Esophagus muscularis mucosa (tissue), 4 donors: ENCODE measurements at regions not wholly inside any gene's neighbourhood (a gene's known extent, or its start where the extent isn't known, plus 50 kb on each side); places are given as distances from the start of the nearest gene placed in this dataset.

Experiments used
- DNase-seq: peaks from one replicate; pipeline ENCODE4 v3.0.0-alpha.2; 2017; ENCODE audit errors: extremely low spot score
- H3K27ac ChIP-seq, 4 donors: fragments of 200-600 bp; sonication (generic); replicated peaks in 1 of 4; 1 replicate in 3 of 4; 2 replicates in 1 of 4; pipeline ENCODE4 v1.5.1; 2016 to 2019; ENCODE audit warnings: mild to moderate bottlenecking in 1 of 4
- H3K27me3 ChIP-seq, 4 donors: fragments of 200-600 bp; sonication (generic); one replicate each; pipeline versions ENCODE4 v1.5.1 to v1.6.0; 2016 to 2019
- H3K36me3 ChIP-seq, 4 donors: fragments of 200-600 bp; sonication (generic); one replicate each; pipeline ENCODE4 v1.5.1; 2016 to 2019
- H3K4me1 ChIP-seq, 4 donors: fragments of 200-600 bp; sonication (generic); one replicate each; pipeline ENCODE4 v1.5.1; 2016 to 2019
- H3K4me3 ChIP-seq, 4 donors: fragments of 200-600 bp; sonication (generic); 1 replicate in 2 of 4; 2 replicates in 2 of 4; pipeline ENCODE4 v1.5.1; 2016 to 2019; ENCODE audit warnings: mild to moderate bottlenecking in 4 of 4, moderate library complexity in 1 of 4
- H3K9me3 ChIP-seq, 4 donors: fragments of 200-600 bp; sonication (generic); 1 replicate in 3 of 4; 2 replicates in 1 of 4; pipeline ENCODE4 v1.5.1; 2016 to 2019
- EP300 ChIP-seq: sonication (generic); formaldehyde crosslinking; IDR thresholded peaks from one replicate; pipeline ENCODE4 v1.6.1; 2017; ENCODE audit warnings: antibody characterized with exemption
- POLR2A ChIP-seq: fragments of 450-650 bp; IDR thresholded peaks from one replicate; pipeline ENCODE4 v1.6.1; 2017; ENCODE audit warnings: antibody characterized with exemption, moderate library complexity, mild to moderate bottlenecking, low read depth
- POLR2AphosphoS5 ChIP-seq, 2 donors: sonication (generic); formaldehyde crosslinking; IDR thresholded peaks; one replicate each; pipeline ENCODE4 v1.6.1; 2017; ENCODE audit warnings: antibody characterized with exemption in 2 of 2
- WGBS: methylation state at CpG from one replicate; pipeline ENCODE4 v1.1.5; 2018; 5-methylcytosine and 5-hydroxymethylcytosine counted together
- intact Hi-C: fragments of 100-400 bp; cut with DNase I; formaldehyde crosslinking; loops from one replicate; pipeline ENCODE4 v1.15.1; 2023
- TF ChIP-seq, protein P1 (sequence below), 3 experiments: fragments of 200-600 bp in 2 of 3; fragments of 450-650 bp in 1 of 3; sonication (generic) in 2 of 3; IDR thresholded peaks; one replicate each; pipeline ENCODE4 v1.5.1; 2017 to 2019; ENCODE audit warnings: antibody characterized with exemption in 3 of 3, mild to moderate bottlenecking in 2 of 3, moderate library complexity in 1 of 3

DNA sequence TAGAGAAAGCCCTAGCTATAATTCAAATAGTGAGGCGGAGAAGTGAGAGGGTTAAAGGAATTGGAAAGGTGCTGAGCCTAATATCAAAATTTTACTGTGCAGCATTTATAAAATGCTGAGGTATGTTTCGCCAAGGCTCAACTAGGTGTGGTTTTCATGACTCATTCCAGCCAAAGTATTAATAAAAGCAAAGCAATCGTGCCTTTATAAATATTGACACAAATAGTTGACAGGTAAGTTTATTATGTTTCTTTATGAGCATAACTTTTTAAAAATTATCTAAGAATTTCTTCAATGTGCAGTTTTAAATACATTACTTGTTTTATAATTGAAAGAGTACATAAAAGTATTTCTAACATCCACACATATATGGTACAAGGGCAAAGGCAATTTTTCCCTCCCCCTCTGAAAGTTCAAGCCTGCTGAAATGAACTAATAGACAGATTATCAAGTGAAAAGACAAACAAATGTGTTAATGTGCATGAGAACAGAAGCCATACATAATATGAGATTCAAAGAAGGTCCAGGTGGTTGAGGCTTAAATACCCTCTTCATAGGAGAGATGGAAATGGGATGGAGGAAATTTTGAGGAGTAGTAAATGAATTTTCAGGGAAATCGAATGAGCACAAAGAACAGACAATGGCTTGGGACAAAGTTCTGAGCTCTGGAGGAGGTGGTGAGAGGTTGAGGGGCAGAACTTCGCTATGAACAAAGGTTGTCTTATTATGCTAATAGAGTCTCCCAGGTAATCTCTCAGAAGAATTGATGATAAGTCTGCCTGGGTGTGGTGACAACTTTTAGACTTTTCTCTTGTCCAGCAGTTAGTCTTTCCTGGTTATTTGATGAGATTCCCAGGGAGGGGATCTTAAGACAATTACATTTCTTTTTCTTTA, 326.5 kb downstream of the BUD13 start:
- Histone ChIP-seq H3K4me3 (no peak overlapping the region), H3K4me1 (no peaks in the 10 kb centered on the region), H3K27ac (no peak overlapping the region), H3K9me3 (peaks cover 0 to 11% (median 7%) of the 10 kb centered on the region in 4 donors), H3K27me3 (peaks cover 0 to 3% (median 0%) of the 10 kb centered on the region in 4 donors), H3K36me3 (no peaks in the 10 kb centered on the region)
- no peak for DNase-seq
- intact Hi-C loops = no loop called here
- no peak for TF ChIP-seq POLR2AphosphoS5 (IDR thresholded peaks at IDR 0.05)
- TF ChIP-seq POLR2A = no peak
- TF ChIP-seq, protein P1, sequence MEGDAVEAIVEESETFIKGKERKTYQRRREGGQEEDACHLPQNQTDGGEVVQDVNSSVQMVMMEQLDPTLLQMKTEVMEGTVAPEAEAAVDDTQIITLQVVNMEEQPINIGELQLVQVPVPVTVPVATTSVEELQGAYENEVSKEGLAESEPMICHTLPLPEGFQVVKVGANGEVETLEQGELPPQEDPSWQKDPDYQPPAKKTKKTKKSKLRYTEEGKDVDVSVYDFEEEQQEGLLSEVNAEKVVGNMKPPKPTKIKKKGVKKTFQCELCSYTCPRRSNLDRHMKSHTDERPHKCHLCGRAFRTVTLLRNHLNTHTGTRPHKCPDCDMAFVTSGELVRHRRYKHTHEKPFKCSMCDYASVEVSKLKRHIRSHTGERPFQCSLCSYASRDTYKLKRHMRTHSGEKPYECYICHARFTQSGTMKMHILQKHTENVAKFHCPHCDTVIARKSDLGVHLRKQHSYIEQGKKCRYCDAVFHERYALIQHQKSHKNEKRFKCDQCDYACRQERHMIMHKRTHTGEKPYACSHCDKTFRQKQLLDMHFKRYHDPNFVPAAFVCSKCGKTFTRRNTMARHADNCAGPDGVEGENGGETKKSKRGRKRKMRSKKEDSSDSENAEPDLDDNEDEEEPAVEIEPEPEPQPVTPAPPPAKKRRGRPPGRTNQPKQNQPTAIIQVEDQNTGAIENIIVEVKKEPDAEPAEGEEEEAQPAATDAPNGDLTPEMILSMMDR (IDR thresholded peaks at IDR 0.05) = no peak
- TF ChIP-seq EP300 = no peak
- WGBS = 58% methylated on average over 5 of the region's 5 CpGs

GRCh38 chr11:116445108-116446047, 327.4 kb downstream of the BUD13 start:
- DNase-seq = no peak
- WGBS = 71% methylated on average over 6 of the region's 6 CpGs
- intact Hi-C loops = no loop called here
- H3K4me3 ChIP-seq = no peak overlapping the region
- H3K9me3 ChIP-seq = peaks cover 0 to 17% (median 7%) of the 10 kb centered on the region in 4 donors
- H3K4me1 ChIP-seq = no peaks in the 10 kb centered on the region
- TF ChIP-seq POLR2AphosphoS5 (IDR thresholded peaks at IDR 0.05) (no peak), POLR2A (no peak), EP300 (no peak)
- TF ChIP-seq, protein P1 (IDR thresholded peaks at IDR 0.05) = no peak
- no peaks in the 10 kb centered on the region for H3K36me3 ChIP-seq
- no peak overlapping the region for H3K27ac ChIP-seq
- H3K27me3 ChIP-seq = peaks cover 0 to 3% (median 0%) of the 10 kb centered on the region in 4 donors

- H3K4me1 ChIP-seq = no peaks in the 10 kb centered on the region
- TF ChIP-seq EP300 (no peak), POLR2A (no peak), POLR2AphosphoS5 (IDR thresholded peaks at IDR 0.05) (no peak)
- TF ChIP-seq, protein P1 (IDR thresholded peaks at IDR 0.05) = no peak
- intact Hi-C loops = no loop called here
- no peak overlapping the region for H3K4me3 ChIP-seq
- no peaks in the 10 kb centered on the region for H3K36me3 ChIP-seq
- DNase-seq = no peak
- no peak overlapping the region for H3K27ac ChIP-seq
- peaks cover 0 to 3% (median 0%) of the 10 kb centered on the region in 4 donors for H3K27me3 ChIP-seq
- H3K9me3 ChIP-seq = peaks cover 0 to 21% (median 2%) of the 10 kb centered on the region in 4 donors
Observed at GRCh38 chr11:116442238-116442752, 330.5 kb downstream of the BUD13 start.

- no peak for DNase-seq
- Histone ChIP-seq H3K4me3 (no peak overlapping the region), H3K9me3 (peaks cover 0 to 21% (median 2%) of the 10 kb centered on the region in 4 donors)
Observed at GRCh38 chr11:116439361-116439677, 333.5 kb downstream of the BUD13 start.

More at GRCh38 chr11:116439361-116439677, 333.5 kb downstream of the BUD13 start:
- Histone ChIP-seq H3K36me3 (no peaks in the 10 kb centered on the region), H3K4me1 (no peaks in the 10 kb centered on the region), H3K27me3 (peaks cover 0 to 10% (median 0%) of the 10 kb centered on the region in 4 donors), H3K27ac (no peak overlapping the region)
- intact Hi-C loops = no loop called here
- TF ChIP-seq POLR2AphosphoS5 (IDR thresholded peaks at IDR 0.05) (no peak), POLR2A (no peak), EP300 (no peak)
- TF ChIP-seq, protein P1 (IDR thresholded peaks at IDR 0.05) = no peak
